ENCODE measurements at regions not wholly inside any gene's neighbourhood (a gene's known extent, or its start where the extent isn't known, plus 50 kb on each side); places are given as distances from the start of the nearest gene placed in this dataset.

GRCh38 chr6:4358414-4359107, 223.2 kb upstream of the ECI2 start:
- no peak for TF ChIP-seq CTCF (IDR thresholded peaks at IDR 0.05; ENCODE audit: poor library complexity, severe bottlenecking)
- TF ChIP-seq EP300 (conservative IDR thresholded peaks at IDR 0.05; ENCODE audit: poor library complexity, severe bottlenecking): no peak
